Nephron progenitor cell (in vitro differentiated cells): ENCODE measurements at regions not wholly inside any gene's neighbourhood (a gene's known extent, or its start where the extent isn't known, plus 50 kb on each side); places are given as distances from the start of the nearest gene placed in this dataset.
A peak's percentile ranks its signal among the peaks of the same experiment; 100 is the strongest.

ENCODE experiments used
- DNase-seq: peaks from one replicate; pipeline ENCODE4 v3.0.0; 2021
- H3K27ac Mint-ChIP-seq: 2 replicates; pipeline ENCODE4 v1.8.0; 2021; ENCODE audit warnings: mild to moderate bottlenecking, moderate library complexity, mixed read lengths
- H3K27me3 Mint-ChIP-seq: 2 replicates; pipeline ENCODE4 v1.8.0; 2021; ENCODE audit warnings: mild to moderate bottlenecking, low read depth, mixed read lengths; ENCODE audit not compliant: poor library complexity
- H3K36me3 Mint-ChIP-seq: 2 replicates; pipeline ENCODE4 v1.8.0; 2021; ENCODE audit warnings: low read depth, mixed read lengths
- H3K4me1 Mint-ChIP-seq: 2 replicates; pipeline ENCODE4 v1.8.0; 2021; ENCODE audit warnings: mixed read lengths
- H3K4me3 Mint-ChIP-seq: 2 replicates; pipeline ENCODE4 v1.8.0; 2021; ENCODE audit warnings: mild to moderate bottlenecking, moderate library complexity, mixed read lengths
- H3K9me3 Mint-ChIP-seq: 2 replicates; pipeline ENCODE4 v1.8.0; 2021; ENCODE audit warnings: mild to moderate bottlenecking, moderate library complexity, mixed read lengths
- TF ChIP-seq, protein P1 (sequence below): fragments of 200-600 bp; sonication (generic); IDR thresholded peaks from 2 replicates; pipeline ENCODE4 v1.5.0; 2021; ENCODE audit warnings: antibody characterized with exemption

DNA sequence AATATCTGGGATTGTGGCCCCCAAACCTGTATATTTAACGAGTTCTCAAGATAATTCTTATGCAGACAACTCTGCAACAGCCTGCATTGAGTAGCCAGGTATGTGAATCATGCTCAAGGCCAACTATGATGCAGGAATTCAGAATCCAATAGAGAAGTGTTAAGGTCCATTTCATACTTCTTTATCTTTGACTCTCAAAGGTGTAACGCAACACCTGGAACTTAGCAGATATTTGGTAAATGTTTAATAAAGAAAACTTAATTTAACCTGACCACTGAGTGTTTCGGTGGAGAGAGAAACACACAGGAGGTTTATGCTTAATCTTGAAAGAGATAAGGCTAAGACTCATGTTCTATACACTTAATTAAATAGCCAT is 156.5 kb upstream of the PLEKHG7 start:
- DNase-seq = no peak
- no peak overlapping the region for H3K4me3 Mint-ChIP-seq
- peaks cover 3% of the 10 kb centered on the region for H3K36me3 Mint-ChIP-seq
- peaks cover 5% of the 10 kb centered on the region for H3K9me3 Mint-ChIP-seq
- H3K4me1 Mint-ChIP-seq = peaks cover 26% of the 10 kb centered on the region
- peak overlapping the region; percentile 46 for H3K27ac Mint-ChIP-seq
- H3K27me3 Mint-ChIP-seq = no peaks in the 10 kb centered on the region
- TF ChIP-seq, protein P1, sequence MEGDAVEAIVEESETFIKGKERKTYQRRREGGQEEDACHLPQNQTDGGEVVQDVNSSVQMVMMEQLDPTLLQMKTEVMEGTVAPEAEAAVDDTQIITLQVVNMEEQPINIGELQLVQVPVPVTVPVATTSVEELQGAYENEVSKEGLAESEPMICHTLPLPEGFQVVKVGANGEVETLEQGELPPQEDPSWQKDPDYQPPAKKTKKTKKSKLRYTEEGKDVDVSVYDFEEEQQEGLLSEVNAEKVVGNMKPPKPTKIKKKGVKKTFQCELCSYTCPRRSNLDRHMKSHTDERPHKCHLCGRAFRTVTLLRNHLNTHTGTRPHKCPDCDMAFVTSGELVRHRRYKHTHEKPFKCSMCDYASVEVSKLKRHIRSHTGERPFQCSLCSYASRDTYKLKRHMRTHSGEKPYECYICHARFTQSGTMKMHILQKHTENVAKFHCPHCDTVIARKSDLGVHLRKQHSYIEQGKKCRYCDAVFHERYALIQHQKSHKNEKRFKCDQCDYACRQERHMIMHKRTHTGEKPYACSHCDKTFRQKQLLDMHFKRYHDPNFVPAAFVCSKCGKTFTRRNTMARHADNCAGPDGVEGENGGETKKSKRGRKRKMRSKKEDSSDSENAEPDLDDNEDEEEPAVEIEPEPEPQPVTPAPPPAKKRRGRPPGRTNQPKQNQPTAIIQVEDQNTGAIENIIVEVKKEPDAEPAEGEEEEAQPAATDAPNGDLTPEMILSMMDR = no peak

GRCh38 chr12:92544322-92544721 is 158.5 kb upstream of the PLEKHG7 start:
- TF ChIP-seq, protein P1 = no peak
- no peak overlapping the region for H3K27ac Mint-ChIP-seq
- peaks cover 3% of the 10 kb centered on the region for H3K36me3 Mint-ChIP-seq
- DNase-seq = no peak
- peaks cover 44% of the 10 kb centered on the region for H3K4me1 Mint-ChIP-seq
- H3K9me3 Mint-ChIP-seq = peaks cover 5% of the 10 kb centered on the region
- H3K4me3 Mint-ChIP-seq = no peak overlapping the region
- no peaks in the 10 kb centered on the region for H3K27me3 Mint-ChIP-seq

GRCh38 chr12:92543840-92544239 is 158.9 kb upstream of the PLEKHG7 start:
- no peaks in the 10 kb centered on the region for H3K27me3 Mint-ChIP-seq
- peaks cover 48% of the 10 kb centered on the region for H3K4me1 Mint-ChIP-seq
- H3K4me3 Mint-ChIP-seq = no peak overlapping the region
- TF ChIP-seq, protein P1 = no peak
- peaks cover 2% of the 10 kb centered on the region for H3K36me3 Mint-ChIP-seq
- H3K27ac Mint-ChIP-seq = no peak overlapping the region
- peaks cover 3% of the 10 kb centered on the region for H3K9me3 Mint-ChIP-seq
- no peak for DNase-seq

GRCh38 chr12:92543359-92543758 is 159.4 kb upstream of the PLEKHG7 start:
- peak overlapping the region; percentile 26 for H3K27ac Mint-ChIP-seq
- peaks cover 51% of the 10 kb centered on the region for H3K4me1 Mint-ChIP-seq
- DNase-seq = no peak
- H3K9me3 Mint-ChIP-seq = no peaks in the 10 kb centered on the region
- TF ChIP-seq, protein P1 = no peak
- no peaks in the 10 kb centered on the region for H3K27me3 Mint-ChIP-seq
- no peaks in the 10 kb centered on the region for H3K36me3 Mint-ChIP-seq
- H3K4me3 Mint-ChIP-seq = no peak overlapping the region

DNA sequence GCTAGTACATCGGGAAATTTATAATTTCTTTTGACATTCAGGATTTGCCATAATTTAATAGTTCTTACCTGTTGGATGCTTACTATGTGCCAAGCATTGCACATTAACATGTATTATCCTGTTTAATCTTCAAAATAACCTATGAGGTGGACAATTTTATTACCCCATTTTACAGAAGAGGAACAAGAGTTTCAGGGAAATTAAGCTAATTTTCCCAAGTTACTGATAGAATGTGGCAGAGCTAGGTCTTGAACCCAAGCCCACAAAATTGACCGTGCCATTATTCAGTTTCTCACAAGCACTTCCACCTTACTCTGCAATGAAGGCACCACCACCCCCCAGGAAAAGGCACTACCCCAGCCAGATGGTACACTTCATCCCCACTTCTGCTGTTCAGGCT is 161.1 kb upstream of the PLEKHG7 start:
- Mint-ChIP-seq H3K27me3 (no peaks in the 10 kb centered on the region), H3K36me3 (no peaks in the 10 kb centered on the region), H3K9me3 (no peaks in the 10 kb centered on the region), H3K4me3 (no peak overlapping the region), H3K27ac (no peak overlapping the region), H3K4me1 (peaks cover 50% of the 10 kb centered on the region)
- TF ChIP-seq, protein P1 = no peak
- DNase-seq = no peak

DNA sequence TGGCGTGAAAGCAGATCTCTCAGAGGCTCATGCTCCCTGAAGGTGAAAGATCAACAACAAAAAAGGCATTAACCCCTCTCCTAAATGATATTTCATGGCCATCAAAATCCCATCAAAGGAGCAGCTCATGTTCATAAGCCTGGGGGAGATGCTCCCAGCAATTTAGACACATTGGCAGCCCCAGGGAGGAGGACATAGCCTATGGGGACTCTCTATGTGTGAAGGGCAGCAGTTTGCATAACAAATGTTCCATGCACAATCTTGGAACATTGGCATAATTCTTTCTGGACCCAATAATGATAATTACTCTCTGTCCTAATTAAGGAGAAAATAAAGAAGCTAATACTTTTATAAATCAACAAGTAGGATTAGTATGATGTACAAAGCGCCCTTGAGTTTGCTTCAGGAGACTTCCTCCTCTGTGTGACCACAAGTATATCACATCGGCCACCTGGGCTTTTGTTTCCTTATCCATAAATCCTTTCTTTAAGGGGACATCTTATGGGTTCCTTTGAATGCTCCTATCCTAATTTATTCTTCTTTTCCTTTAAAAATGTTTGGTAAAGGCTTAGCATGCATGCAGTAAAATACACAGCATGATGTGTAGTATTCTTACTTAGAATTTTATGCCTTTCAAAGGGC is 161.9 kb upstream of the PLEKHG7 start:
- Mint-ChIP-seq H3K4me1 (peaks cover 45% of the 10 kb centered on the region), H3K9me3 (no peaks in the 10 kb centered on the region), H3K27me3 (peaks cover 2% of the 10 kb centered on the region), H3K27ac (peak overlapping the region; percentile 71), H3K4me3 (peak overlapping the region; percentile 11), H3K36me3 (no peaks in the 10 kb centered on the region)
- DNase-seq = no peak
- TF ChIP-seq, protein P1 = no peak
